GM12892 (cell line): ENCODE measurements at regions not wholly inside any gene's neighbourhood (a gene's known extent, or its start where the extent isn't known, plus 50 kb on each side); places are given as distances from the start of the nearest gene placed in this dataset.

Experiments used
- POLR2A ChIP-seq: IDR thresholded peaks from 2 replicates; pipeline ENCODE4 v1.6.1; 2011; ENCODE audit warnings: low read depth, low read length, control low read depth
- TAF1 ChIP-seq: IDR thresholded peaks from 2 replicates; pipeline ENCODE4 v1.6.1; 2011; ENCODE audit warnings: low read depth, mild to moderate bottlenecking, control low read depth, low read length, borderline replicate concordance

DNA sequence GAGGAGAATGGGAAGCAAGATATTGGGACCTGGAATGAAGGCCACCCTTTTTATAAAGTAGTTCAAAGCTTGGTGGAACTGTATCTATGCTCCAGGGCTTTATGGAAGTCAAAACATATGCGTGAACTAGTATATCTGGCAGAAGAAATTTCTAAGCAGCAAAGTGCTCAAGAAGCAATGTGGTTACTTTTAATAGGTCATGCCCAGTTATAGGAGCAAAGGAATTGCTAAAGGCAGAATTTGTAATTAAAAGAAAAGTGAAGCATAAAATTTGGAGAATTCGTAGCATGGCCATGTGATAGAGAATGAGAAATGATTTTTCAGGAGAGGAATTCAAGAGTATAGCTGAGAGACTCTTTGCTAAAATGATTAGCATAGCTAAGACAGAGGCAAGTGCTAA lies 1110.4 kb downstream of the XPNPEP1 start:
- TF ChIP-seq POLR2A (no peak), TAF1 (no peak)
